NT2/D1 (cell line): ENCODE measurements at regions not wholly inside any gene's neighbourhood (a gene's known extent, or its start where the extent isn't known, plus 50 kb on each side); places are given as distances from the start of the nearest gene placed in this dataset.

Experiments used
- DNase-seq: peaks from one replicate; pipeline ENCODE4 v3.0.0-alpha.2; 2011; ENCODE audit warnings: low read depth, low spot score
- H3K27me3 ChIP-seq: 2 replicates; pipeline ENCODE4 v1.6.0; 2011; ENCODE audit warnings: mild to moderate bottlenecking; ENCODE audit not compliant: insufficient read length, insufficient read depth
- H3K36me3 ChIP-seq: 2 replicates; pipeline ENCODE4 v1.6.1; 2011; ENCODE audit warnings: mild to moderate bottlenecking, low read length, mixed read lengths; ENCODE audit not compliant: insufficient read depth, insufficient read length
- H3K4me1 ChIP-seq: 2 replicates; pipeline ENCODE4 v1.5.1; 2011; ENCODE audit not compliant: insufficient read depth, insufficient read length
- H3K4me3 ChIP-seq: 2 replicates; pipeline ENCODE4 v1.5.1; 2011; ENCODE audit warnings: low read depth; ENCODE audit not compliant: insufficient read length
- H3K9ac ChIP-seq: 2 replicates; pipeline ENCODE4 v1.6.0; 2011; ENCODE audit warnings: low read depth; ENCODE audit not compliant: insufficient read length
- H3K9me3 ChIP-seq: 2 replicates; pipeline ENCODE4 v1.5.1; 2011; ENCODE audit warnings: mild to moderate bottlenecking, low read length; ENCODE audit not compliant: insufficient read depth
- SUZ12 ChIP-seq: IDR thresholded peaks from 2 replicates; pipeline ENCODE4 v1.6.1; 2011; ENCODE audit not compliant: insufficient read length, insufficient read depth; ENCODE audit errors: extremely low read depth
- YY1 ChIP-seq: IDR thresholded peaks from 2 replicates; pipeline ENCODE4 v1.6.1; 2011; ENCODE audit not compliant: insufficient read length, insufficient read depth
- ZNF274 ChIP-seq: IDR thresholded peaks from 2 replicates; pipeline ENCODE4 v1.6.1; 2011; ENCODE audit warnings: mild to moderate bottlenecking, low read depth, low read length

GRCh38 chr1:234709473-234710228, 99.7 kb upstream of the IRF2BP2 start:
- H3K36me3 ChIP-seq: no peaks in the 10 kb centered on the region
- DNase-seq: no peak
- 0 out of 2 replicates have a peak, but pooled peaks cover 7% of the 10 kb centered on the region for H3K9me3 ChIP-seq
- no peaks in the 10 kb centered on the region for H3K27me3 ChIP-seq
- TF ChIP-seq SUZ12 (no peak), ZNF274 (no peak), YY1 (no peak)
- H3K4me3 ChIP-seq: no peak overlapping the region
- no peak overlapping the region for H3K9ac ChIP-seq
- no peaks in the 10 kb centered on the region for H3K4me1 ChIP-seq

- Histone ChIP-seq H3K9me3 (0 out of 2 replicates have a peak, but pooled peaks cover 7% of the 10 kb centered on the region), H3K9ac (no peak overlapping the region), H3K27me3 (no peaks in the 10 kb centered on the region), H3K36me3 (no peaks in the 10 kb centered on the region), H3K4me3 (no peak overlapping the region), H3K4me1 (no peaks in the 10 kb centered on the region)
- no peak for TF ChIP-seq SUZ12
- TF ChIP-seq ZNF274: no peak
- TF ChIP-seq YY1: no peak
- DNase-seq: no peak
These were observed 98.9 kb upstream of the IRF2BP2 start for GRCh38 chr1:234708700-234709395.

- no peak for DNase-seq
- Histone ChIP-seq H3K27me3 (no peaks in the 10 kb centered on the region), H3K9me3 (0 out of 2 replicates have a peak, but pooled peaks cover 7% of the 10 kb centered on the region), H3K4me1 (no peaks in the 10 kb centered on the region), H3K36me3 (no peaks in the 10 kb centered on the region), H3K9ac (no peak overlapping the region), H3K4me3 (no peak overlapping the region)
- TF ChIP-seq YY1: no peak
- TF ChIP-seq SUZ12: no peak
- no peak for TF ChIP-seq ZNF274
These were observed 97.7 kb upstream of the IRF2BP2 start for GRCh38 chr1:234707641-234708040.

GRCh38 chr1:234706931-234707330, 97.0 kb upstream of the IRF2BP2 start:
- H3K9ac ChIP-seq: no peak overlapping the region
- H3K36me3 ChIP-seq: no peaks in the 10 kb centered on the region
- no peak for DNase-seq
- 0 out of 2 replicates have a peak, but pooled peaks cover 7% of the 10 kb centered on the region for H3K9me3 ChIP-seq
- H3K27me3 ChIP-seq: no peaks in the 10 kb centered on the region
- H3K4me1 ChIP-seq: no peaks in the 10 kb centered on the region
- no peak overlapping the region for H3K4me3 ChIP-seq
- TF ChIP-seq YY1: no peak
- TF ChIP-seq SUZ12: no peak
- no peak for TF ChIP-seq ZNF274

GRCh38 chr1:234706199-234706598, 96.2 kb upstream of the IRF2BP2 start:
- H3K4me3 ChIP-seq: no peak overlapping the region
- no peaks in the 10 kb centered on the region for H3K27me3 ChIP-seq
- 0 out of 2 replicates have a peak, but pooled peaks cover 7% of the 10 kb centered on the region for H3K9me3 ChIP-seq
- H3K4me1 ChIP-seq: no peaks in the 10 kb centered on the region
- no peak for DNase-seq
- H3K9ac ChIP-seq: no peak overlapping the region
- H3K36me3 ChIP-seq: no peaks in the 10 kb centered on the region
- no peak for TF ChIP-seq YY1
- TF ChIP-seq ZNF274: no peak
- TF ChIP-seq SUZ12: no peak

GRCh38 chr1:234705615-234706014, 95.6 kb upstream of the IRF2BP2 start:
- Histone ChIP-seq H3K9ac (no peak overlapping the region), H3K9me3 (0 out of 2 replicates have a peak, but pooled peaks cover 7% of the 10 kb centered on the region), H3K27me3 (no peaks in the 10 kb centered on the region), H3K4me1 (no peaks in the 10 kb centered on the region), H3K36me3 (no peaks in the 10 kb centered on the region), H3K4me3 (no peak overlapping the region)
- TF ChIP-seq ZNF274 (no peak), SUZ12 (no peak), YY1 (no peak)
- no peak for DNase-seq
